ENCODE measurements at regions not wholly inside any gene's neighbourhood (a gene's known extent, or its start where the extent isn't known, plus 50 kb on each side); places are given as distances from the start of the nearest gene placed in this dataset.

DNA sequence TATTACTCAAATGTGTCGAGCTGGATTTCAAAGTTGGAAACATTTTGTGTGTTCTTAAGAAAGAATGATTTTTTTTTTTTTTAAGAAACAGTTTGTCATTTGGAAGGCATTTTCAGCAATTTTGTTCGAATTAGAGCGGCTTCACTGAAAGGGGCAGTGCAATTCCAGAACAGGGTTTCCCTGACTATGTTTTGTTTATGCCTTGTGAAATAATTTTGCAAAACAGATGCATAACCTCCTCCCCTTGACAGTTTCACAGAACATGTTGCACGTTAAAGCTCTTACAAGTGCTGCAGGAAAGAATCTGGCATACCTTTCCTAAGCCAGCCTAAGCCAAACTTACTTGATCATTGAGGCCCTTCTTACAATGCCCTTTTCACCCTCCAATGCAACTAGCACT is 216.0 kb upstream of the SSTR4 start:
- TF ChIP-seq ZFX (IDR thresholded peaks at IDR 0.05; ENCODE audit: borderline replicate concordance), result no peak
- no peak for TF ChIP-seq CTCF (IDR thresholded peaks at IDR 0.05)
- H3K27ac ChIP-seq, result no peak overlapping the region

GRCh38 chr20:22819784-22820183 is 215.3 kb upstream of the SSTR4 start:
- TF ChIP-seq ZFX (IDR thresholded peaks at IDR 0.05; ENCODE audit: borderline replicate concordance) (no peak), CTCF (IDR thresholded peaks at IDR 0.05) (no peak)

DNA sequence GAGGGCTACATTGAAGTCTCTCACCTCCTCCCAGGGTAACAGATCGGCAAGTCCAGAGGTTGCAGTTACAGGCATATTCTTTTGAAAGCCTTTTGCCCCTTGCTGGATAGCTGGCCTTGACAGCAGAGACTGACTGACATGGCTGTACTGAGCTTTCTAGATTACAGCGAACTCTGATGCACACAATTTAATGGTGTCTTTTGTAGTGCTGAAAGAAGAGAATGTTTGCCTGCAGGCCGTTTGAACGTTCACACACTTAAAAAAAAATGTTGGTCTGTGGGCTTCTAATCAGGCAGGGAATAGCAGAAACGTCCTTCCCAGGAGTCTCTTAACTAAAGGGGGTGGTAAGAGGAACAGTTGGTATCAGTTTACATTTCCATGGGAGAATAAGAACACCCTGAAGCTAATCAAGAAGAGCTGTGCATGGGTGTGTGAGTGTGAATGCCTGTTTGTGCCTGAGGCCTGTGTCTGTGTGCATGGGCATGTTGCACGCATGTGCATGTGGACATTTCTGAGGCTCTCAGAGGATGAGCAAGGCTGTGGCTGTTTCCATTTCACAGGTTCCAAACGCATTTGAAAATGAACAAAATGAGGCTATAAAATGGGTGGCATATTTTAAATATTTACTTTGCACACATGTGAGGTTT is 213.9 kb upstream of the SSTR4 start:
- no peak overlapping the region for H3K27ac ChIP-seq
- no peak for TF ChIP-seq CTCF (IDR thresholded peaks at IDR 0.05)
- TF ChIP-seq ZFX (IDR thresholded peaks at IDR 0.05; ENCODE audit: borderline replicate concordance), result no peak

More at GRCh38 chr20:22819784-22820183, 215.3 kb upstream of the SSTR4 start:
- H3K27ac ChIP-seq, result no peak overlapping the region

DNA sequence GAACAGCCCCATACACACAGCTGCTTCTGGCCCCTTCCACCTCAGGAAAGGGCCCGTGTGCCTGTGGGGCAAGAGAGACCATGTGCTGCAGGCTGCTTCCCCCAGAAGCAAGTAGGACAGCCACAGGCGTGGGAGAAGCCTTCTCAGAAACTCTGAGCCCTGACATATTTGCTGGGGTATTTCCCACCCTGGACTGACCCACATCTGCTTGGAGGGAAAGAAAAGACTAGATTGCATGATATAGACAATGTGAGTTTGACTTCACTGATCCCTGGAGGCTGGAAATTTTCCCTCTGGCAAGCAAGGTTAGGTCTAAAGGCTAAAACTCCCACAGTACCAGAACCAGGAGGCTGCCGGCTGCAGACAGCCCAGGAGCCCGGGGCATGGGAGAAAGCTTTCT is 213.3 kb upstream of the SSTR4 start:
- no peak overlapping the region for H3K27ac ChIP-seq
- TF ChIP-seq ZFX (IDR thresholded peaks at IDR 0.05; ENCODE audit: borderline replicate concordance) (no peak), CTCF (IDR thresholded peaks at IDR 0.05) (no peak)

GRCh38 chr20:22823119-22823518 is 212.0 kb upstream of the SSTR4 start:
- no peak overlapping the region for H3K27ac ChIP-seq

GRCh38 chr20:22824077-22824476 is 211.0 kb upstream of the SSTR4 start:
- TF ChIP-seq CTCF (IDR thresholded peaks at IDR 0.05), result no peak
- no peak for TF ChIP-seq ZFX (IDR thresholded peaks at IDR 0.05; ENCODE audit: borderline replicate concordance)
- no peak overlapping the region for H3K27ac ChIP-seq

More at GRCh38 chr20:22823119-22823518, 212.0 kb upstream of the SSTR4 start:
- TF ChIP-seq ZFX (IDR thresholded peaks at IDR 0.05; ENCODE audit: borderline replicate concordance) (no peak), CTCF (IDR thresholded peaks at IDR 0.05) (no peak)

DNA sequence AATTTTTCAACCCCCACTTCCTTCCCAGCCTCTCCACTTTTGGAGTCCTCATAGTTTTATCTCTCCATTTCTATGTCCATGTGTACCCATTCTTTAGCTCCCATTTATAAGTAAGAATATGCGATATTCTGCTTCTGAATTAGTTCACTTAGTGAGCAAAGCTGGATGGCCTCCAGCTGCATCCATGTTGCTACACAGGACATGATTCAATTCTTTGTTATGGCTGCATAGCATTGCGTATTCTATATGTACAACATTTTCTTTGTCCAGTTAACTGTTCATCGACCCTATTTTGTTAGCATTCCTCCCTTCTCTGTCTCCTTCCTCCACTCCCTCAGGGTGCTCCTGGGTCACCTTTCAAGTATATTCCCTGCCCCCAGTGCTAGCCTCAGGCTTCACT is 210.0 kb upstream of the SSTR4 start:
- no peak overlapping the region for H3K27ac ChIP-seq
- no peak for TF ChIP-seq CTCF (IDR thresholded peaks at IDR 0.05)
- TF ChIP-seq ZFX (IDR thresholded peaks at IDR 0.05; ENCODE audit: borderline replicate concordance), result no peak
